Endodermal cell (in vitro differentiated cells): ENCODE measurements at regions not wholly inside any gene's neighbourhood (a gene's known extent, or its start where the extent isn't known, plus 50 kb on each side); places are given as distances from the start of the nearest gene placed in this dataset.

ENCODE experiments used
- DNase-seq: peaks from one replicate; pipeline ENCODE4 v3.0.0-alpha.2; 2017
- H3K27ac ChIP-seq: 2 replicates; pipeline ENCODE4 v1.5.1; 2013; ENCODE audit warnings: mild to moderate bottlenecking, low read depth, low read length, moderate library complexity
- H3K27me3 ChIP-seq: 2 replicates; pipeline ENCODE4 v1.6.1; 2013; ENCODE audit warnings: mild to moderate bottlenecking, low read length, moderate library complexity; ENCODE audit not compliant: insufficient read depth, control insufficient read depth, poor library complexity, severe bottlenecking
- H3K36me3 ChIP-seq: 2 replicates; pipeline ENCODE4 v1.7.0; 2013; ENCODE audit warnings: mild to moderate bottlenecking, low read length, moderate library complexity; ENCODE audit not compliant: control insufficient read depth, insufficient read depth
- H3K4me1 ChIP-seq: one replicate; pipeline ENCODE4 v1.7.0; 2013; ENCODE audit warnings: low read length; ENCODE audit not compliant: control insufficient read depth, insufficient read depth
- H3K4me3 ChIP-seq: 2 replicates; pipeline ENCODE4 v1.5.1; 2013; ENCODE audit warnings: mild to moderate bottlenecking, low read length, moderate library complexity
- H3K9ac ChIP-seq: 2 replicates; pipeline ENCODE4 v1.6.1; 2013; ENCODE audit warnings: mild to moderate bottlenecking, low read length, moderate library complexity; ENCODE audit not compliant: poor library complexity, severe bottlenecking; ENCODE audit errors: extremely low read depth
- H3K9me3 ChIP-seq: 2 replicates; pipeline ENCODE4 v1.6.1; 2013; ENCODE audit warnings: mild to moderate bottlenecking, low read length, moderate library complexity; ENCODE audit not compliant: control insufficient read depth
- H3K27ac Mint-ChIP-seq: 2 replicates; pipeline ENCODE4 v1.8.0; 2020; ENCODE audit warnings: mixed read lengths
- H3K27me3 Mint-ChIP-seq: 2 replicates; pipeline ENCODE4 v1.8.0; 2021; ENCODE audit warnings: mild to moderate bottlenecking, mixed read lengths; ENCODE audit not compliant: insufficient read depth
- H3K36me3 Mint-ChIP-seq: 2 replicates; pipeline ENCODE4 v1.8.0; 2020; ENCODE audit warnings: low read depth, mixed read lengths
- H3K4me1 Mint-ChIP-seq: 2 replicates; pipeline ENCODE4 v1.8.0; 2020; ENCODE audit warnings: mixed read lengths
- H3K4me3 Mint-ChIP-seq: 2 replicates; pipeline ENCODE4 v1.8.0; 2020; ENCODE audit warnings: mild to moderate bottlenecking, moderate library complexity, mixed read lengths
- H3K9me3 Mint-ChIP-seq: 2 replicates; pipeline ENCODE4 v1.8.0; 2020; ENCODE audit warnings: mild to moderate bottlenecking, mixed read lengths
- WGBS, 2 experiments: methylation state at CpG; one replicate each; pipeline versions ENCODE4 v1.1.5 to v1.1.7; 2013; ENCODE audit warnings: missing lambda C conversion rate in 2 of 2, mixed read lengths in 1 of 2; ENCODE audit not compliant: insufficient coverage in 1 of 2, insufficient read length in 1 of 2; 5-methylcytosine and 5-hydroxymethylcytosine counted together
- TF ChIP-seq, protein P1 (sequence below): fragments of 200-600 bp; sonication (generic); conservative IDR thresholded peaks from 2 replicates; pipeline ENCODE4 v1.5.0; 2021; ENCODE audit warnings: antibody characterized with exemption, mild to moderate bottlenecking

DNA sequence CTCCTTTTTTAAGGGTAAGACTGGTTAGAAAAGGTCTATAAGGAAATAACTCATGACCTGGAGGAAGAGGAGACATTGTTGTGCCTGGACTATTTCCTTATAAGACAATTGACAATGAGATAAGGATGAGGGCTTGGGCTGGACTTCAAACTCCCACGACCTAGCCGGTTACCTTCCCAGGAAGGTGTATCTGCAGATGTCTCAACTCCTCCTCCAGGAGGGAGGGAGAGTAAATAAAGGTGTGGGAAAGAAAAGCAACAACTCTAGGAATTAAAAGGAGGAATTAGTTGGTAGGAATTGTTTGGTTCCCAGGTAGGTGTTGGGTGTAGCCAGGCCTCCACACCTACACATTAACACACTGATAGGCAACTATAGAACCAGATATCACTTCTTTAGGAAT, 97.8 kb upstream of the TBL1XR1 start:
- no peak overlapping the region for H3K4me3 Mint-ChIP-seq
- H3K4me3 ChIP-seq: no peak overlapping the region
- H3K9me3 Mint-ChIP-seq: no peaks in the 10 kb centered on the region
- H3K9ac ChIP-seq: peak overlapping the region; percentile 36
- H3K4me1 Mint-ChIP-seq: peaks cover 45% of the 10 kb centered on the region
- H3K4me1 ChIP-seq: peaks cover 5% of the 10 kb centered on the region
- H3K27me3 ChIP-seq: no peaks in the 10 kb centered on the region
- TF ChIP-seq, protein P1, sequence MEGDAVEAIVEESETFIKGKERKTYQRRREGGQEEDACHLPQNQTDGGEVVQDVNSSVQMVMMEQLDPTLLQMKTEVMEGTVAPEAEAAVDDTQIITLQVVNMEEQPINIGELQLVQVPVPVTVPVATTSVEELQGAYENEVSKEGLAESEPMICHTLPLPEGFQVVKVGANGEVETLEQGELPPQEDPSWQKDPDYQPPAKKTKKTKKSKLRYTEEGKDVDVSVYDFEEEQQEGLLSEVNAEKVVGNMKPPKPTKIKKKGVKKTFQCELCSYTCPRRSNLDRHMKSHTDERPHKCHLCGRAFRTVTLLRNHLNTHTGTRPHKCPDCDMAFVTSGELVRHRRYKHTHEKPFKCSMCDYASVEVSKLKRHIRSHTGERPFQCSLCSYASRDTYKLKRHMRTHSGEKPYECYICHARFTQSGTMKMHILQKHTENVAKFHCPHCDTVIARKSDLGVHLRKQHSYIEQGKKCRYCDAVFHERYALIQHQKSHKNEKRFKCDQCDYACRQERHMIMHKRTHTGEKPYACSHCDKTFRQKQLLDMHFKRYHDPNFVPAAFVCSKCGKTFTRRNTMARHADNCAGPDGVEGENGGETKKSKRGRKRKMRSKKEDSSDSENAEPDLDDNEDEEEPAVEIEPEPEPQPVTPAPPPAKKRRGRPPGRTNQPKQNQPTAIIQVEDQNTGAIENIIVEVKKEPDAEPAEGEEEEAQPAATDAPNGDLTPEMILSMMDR: no peak
- no peaks in the 10 kb centered on the region for H3K27me3 Mint-ChIP-seq
- peak; percentile 70 for DNase-seq
- peak overlapping the region; percentile 80 for H3K27ac Mint-ChIP-seq
- no peaks in the 10 kb centered on the region for H3K36me3 Mint-ChIP-seq
- WGBS, 2 experiments: 9% methylated on average over 2 of the region's 2 CpGs; no CpG with 5 or more reads in 1 of the 2 experiments
- H3K27ac ChIP-seq: peak overlapping the region; percentile 36
- no peaks in the 10 kb centered on the region for H3K36me3 ChIP-seq
- H3K9me3 ChIP-seq: no peaks in the 10 kb centered on the region

DNA sequence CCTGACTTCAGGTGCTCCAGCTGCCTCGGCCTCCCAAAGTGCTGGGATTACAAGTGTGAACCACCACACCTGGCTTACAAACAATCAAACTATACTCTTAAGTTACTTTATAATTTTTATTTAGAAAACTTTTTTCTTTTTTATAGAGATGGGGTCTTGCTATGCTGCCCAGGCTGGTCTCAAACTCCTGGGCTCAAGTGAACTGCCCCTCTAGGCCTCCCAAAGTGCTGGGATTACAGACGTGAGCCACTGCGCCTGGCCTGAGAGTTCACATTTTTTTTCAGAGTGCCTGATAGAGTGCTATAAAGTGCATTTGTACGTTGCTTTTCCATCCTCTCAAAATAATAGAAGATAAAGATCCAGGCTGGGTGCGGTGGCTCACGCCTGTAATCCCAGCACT, 102.0 kb upstream of the TBL1XR1 start:
- Mint-ChIP-seq H3K36me3 (no peaks in the 10 kb centered on the region), H3K9me3 (no peaks in the 10 kb centered on the region), H3K4me1 (peaks cover 30% of the 10 kb centered on the region), H3K27me3 (no peaks in the 10 kb centered on the region), H3K4me3 (no peak overlapping the region), H3K27ac (no peak overlapping the region)
- Histone ChIP-seq H3K4me1 (peaks cover 5% of the 10 kb centered on the region), H3K9me3 (no peaks in the 10 kb centered on the region), H3K4me3 (no peak overlapping the region), H3K27ac (no peak overlapping the region), H3K36me3 (no peaks in the 10 kb centered on the region), H3K9ac (no peak overlapping the region), H3K27me3 (no peaks in the 10 kb centered on the region)
- TF ChIP-seq, protein P1: no peak
- no peak for DNase-seq
- 93 to 95% methylated on average over 5 to 6 of the region's 6 CpGs for WGBS, 2 experiments

DNA sequence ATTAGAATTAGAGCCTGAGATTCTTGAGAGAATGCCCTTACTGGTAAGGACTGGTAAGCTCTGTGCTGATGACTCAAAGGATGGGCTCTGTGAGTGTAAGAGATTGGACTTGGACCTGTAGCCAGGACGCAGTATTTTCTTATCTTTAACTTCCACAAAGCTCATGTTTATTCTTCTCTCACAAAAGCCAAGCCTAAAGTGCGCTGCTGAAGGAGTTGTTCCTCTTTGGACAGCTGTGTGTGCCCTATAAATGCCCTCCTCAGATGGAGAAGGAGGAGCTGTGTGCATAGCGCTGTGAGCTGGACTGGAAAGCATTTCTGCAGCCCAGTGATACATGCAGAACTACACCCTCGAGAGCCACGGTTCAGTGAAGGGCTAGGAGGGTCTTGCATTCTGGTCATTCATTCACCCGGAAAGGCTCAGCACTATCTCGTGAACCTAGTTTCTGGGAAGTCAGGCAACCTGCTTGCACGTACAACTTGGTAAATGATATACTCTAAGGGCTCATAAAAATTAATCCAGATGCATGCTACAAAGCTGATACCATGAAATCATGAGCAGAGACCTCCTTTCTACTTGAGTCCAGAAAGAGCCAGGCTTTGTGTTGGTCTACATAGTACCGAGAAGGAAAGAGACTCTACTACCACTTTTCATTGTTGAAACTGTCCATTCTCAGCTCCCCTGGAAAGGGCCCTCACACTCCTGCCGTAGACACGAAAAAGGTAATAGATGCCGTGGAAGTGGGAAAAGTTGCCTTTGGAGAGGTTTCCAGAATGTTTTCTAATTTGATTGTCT, 103.0 kb upstream of the TBL1XR1 start:
- H3K9ac ChIP-seq: no peak overlapping the region
- H3K4me1 ChIP-seq: peaks cover 5% of the 10 kb centered on the region
- no peak overlapping the region for H3K27ac Mint-ChIP-seq
- no peak overlapping the region for H3K4me3 ChIP-seq
- WGBS, 2 experiments: 90 to 94% methylated on average over 5 to 12 of the region's 12 CpGs
- H3K27me3 ChIP-seq: no peaks in the 10 kb centered on the region
- TF ChIP-seq, protein P1: no peak
- H3K36me3 Mint-ChIP-seq: no peaks in the 10 kb centered on the region
- H3K4me1 Mint-ChIP-seq: peaks cover 23% of the 10 kb centered on the region
- no peaks in the 10 kb centered on the region for H3K36me3 ChIP-seq
- DNase-seq: no peak
- no peaks in the 10 kb centered on the region for H3K9me3 Mint-ChIP-seq
- H3K4me3 Mint-ChIP-seq: no peak overlapping the region
- no peak overlapping the region for H3K27ac ChIP-seq
- H3K9me3 ChIP-seq: no peaks in the 10 kb centered on the region
- no peaks in the 10 kb centered on the region for H3K27me3 Mint-ChIP-seq
